ENCODE measurements at regions not wholly inside any gene's neighbourhood (a gene's known extent, or its start where the extent isn't known, plus 50 kb on each side); places are given as distances from the start of the nearest gene placed in this dataset.

DNA sequence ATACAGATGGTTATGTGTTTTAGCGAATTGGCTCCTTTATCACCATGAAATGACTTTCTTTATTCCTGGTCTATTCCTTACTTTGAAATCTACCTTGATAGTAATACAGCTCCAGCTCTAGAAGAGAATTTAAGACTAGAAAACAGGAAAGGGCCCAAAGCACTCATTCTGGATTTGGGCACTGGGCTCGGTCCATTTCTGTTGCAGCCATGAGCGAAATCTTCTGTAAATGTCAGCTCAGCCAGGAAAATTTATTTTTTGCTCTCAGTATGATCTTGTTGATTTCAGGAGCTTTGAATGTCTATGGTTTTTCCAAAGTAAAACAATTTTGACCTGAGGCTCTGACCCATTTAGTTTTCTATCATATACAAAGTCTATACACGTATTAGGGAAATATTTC lies 104.1 kb downstream of the DIRAS2 start:
- TF ChIP-seq, protein P1, sequence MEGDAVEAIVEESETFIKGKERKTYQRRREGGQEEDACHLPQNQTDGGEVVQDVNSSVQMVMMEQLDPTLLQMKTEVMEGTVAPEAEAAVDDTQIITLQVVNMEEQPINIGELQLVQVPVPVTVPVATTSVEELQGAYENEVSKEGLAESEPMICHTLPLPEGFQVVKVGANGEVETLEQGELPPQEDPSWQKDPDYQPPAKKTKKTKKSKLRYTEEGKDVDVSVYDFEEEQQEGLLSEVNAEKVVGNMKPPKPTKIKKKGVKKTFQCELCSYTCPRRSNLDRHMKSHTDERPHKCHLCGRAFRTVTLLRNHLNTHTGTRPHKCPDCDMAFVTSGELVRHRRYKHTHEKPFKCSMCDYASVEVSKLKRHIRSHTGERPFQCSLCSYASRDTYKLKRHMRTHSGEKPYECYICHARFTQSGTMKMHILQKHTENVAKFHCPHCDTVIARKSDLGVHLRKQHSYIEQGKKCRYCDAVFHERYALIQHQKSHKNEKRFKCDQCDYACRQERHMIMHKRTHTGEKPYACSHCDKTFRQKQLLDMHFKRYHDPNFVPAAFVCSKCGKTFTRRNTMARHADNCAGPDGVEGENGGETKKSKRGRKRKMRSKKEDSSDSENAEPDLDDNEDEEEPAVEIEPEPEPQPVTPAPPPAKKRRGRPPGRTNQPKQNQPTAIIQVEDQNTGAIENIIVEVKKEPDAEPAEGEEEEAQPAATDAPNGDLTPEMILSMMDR (IDR thresholded peaks at IDR 0.05 in 2 of 3, conservative IDR thresholded peaks at IDR 0.05 in 1 of 3; ENCODE audit: borderline replicate concordance in 1 of 3, insufficient read depth in 1 of 3, low read depth in 2 of 3, low read length in 2 of 3): no peak
- TF ChIP-seq RAD21 (IDR thresholded peaks at IDR 0.05; ENCODE audit: low read depth) (no peak), EZH2phosphoT487 (IDR thresholded peaks at IDR 0.05; ENCODE audit: borderline replicate concordance) (no peak), POLR2A (IDR thresholded peaks at IDR 0.05; ENCODE audit: borderline replicate concordance, extremely low read depth, insufficient read depth, insufficient read length) (no peak), ZFX (IDR thresholded peaks at IDR 0.05) (no peak), YY1 (IDR thresholded peaks at IDR 0.05; ENCODE audit: extremely low read depth, insufficient replicate concordance, low read depth, low read length) (no peak), SP1 (IDR thresholded peaks at IDR 0.05; ENCODE audit: low read depth) (no peak), EZH2 (IDR thresholded peaks at IDR 0.05) (no peak)
- TF ChIP-seq, protein P2, sequence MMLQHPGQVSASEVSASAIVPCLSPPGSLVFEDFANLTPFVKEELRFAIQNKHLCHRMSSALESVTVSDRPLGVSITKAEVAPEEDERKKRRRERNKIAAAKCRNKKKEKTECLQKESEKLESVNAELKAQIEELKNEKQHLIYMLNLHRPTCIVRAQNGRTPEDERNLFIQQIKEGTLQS (IDR thresholded peaks at IDR 0.05): no peak
